Fibroblast of lung (primary cell): ENCODE measurements at regions not wholly inside any gene's neighbourhood (a gene's known extent, or its start where the extent isn't known, plus 50 kb on each side); places are given as distances from the start of the nearest gene placed in this dataset.
"Not testable (repeated sequence)": the region's sequence is repeated elsewhere in the genome, so short reads cannot be mapped to it uniquely, and the experiment has no call there.

Experiments used
- DNase-seq, 2 donors: peaks; one replicate each; pipeline versions ENCODE4 v3.0.0 to v3.0.0-alpha.2; 2010; ENCODE audit warnings: low read depth in 2 of 2
- H2AFZ ChIP-seq: 2 replicates; pipeline ENCODE4 v1.5.1; 2012; ENCODE audit warnings: low read length, control low read depth, inconsistent platforms
- H3K27ac ChIP-seq: 2 replicates; pipeline ENCODE4 v1.5.1; 2011; ENCODE audit warnings: low read length, control low read depth; ENCODE audit not compliant: insufficient read depth
- H3K27me3 ChIP-seq: 2 replicates; pipeline ENCODE4 v1.5.1; 2011; ENCODE audit warnings: mild to moderate bottlenecking, low read length; ENCODE audit not compliant: control insufficient read depth, insufficient read depth
- H3K36me3 ChIP-seq: 2 replicates; pipeline ENCODE4 v1.5.1; 2011; ENCODE audit warnings: low read length; ENCODE audit not compliant: control insufficient read depth, insufficient read depth
- H3K4me1 ChIP-seq: 2 replicates; pipeline ENCODE4 v1.5.1; 2011; ENCODE audit warnings: low read length; ENCODE audit not compliant: control insufficient read depth, insufficient read depth; ENCODE audit errors: extremely low read depth
- H3K4me2 ChIP-seq: 2 replicates; pipeline ENCODE4 v1.5.1; 2011; ENCODE audit warnings: low read length, control low read depth; ENCODE audit not compliant: insufficient read depth; ENCODE audit errors: extremely low read depth
- H3K4me3 ChIP-seq, 4 experiments: fragments of 200-600 bp in 1 of 4; sonication (generic) in 1 of 4; replicated peaks in 1 of 4; 2 replicates each; pipeline ENCODE4 v1.5.1; 2011 to 2016; ENCODE audit warnings: low read length in 4 of 4, low read depth in 3 of 4, mild to moderate bottlenecking in 3 of 4, control low read depth in 2 of 4, inconsistent platforms in 1 of 4, mixed read lengths in 1 of 4; ENCODE audit not compliant: insufficient read depth in 1 of 4; ENCODE audit errors: control extremely low read depth in 1 of 4
- H3K79me2 ChIP-seq: 2 replicates; pipeline ENCODE4 v1.5.1; 2012; ENCODE audit warnings: mild to moderate bottlenecking, low read length, inconsistent platforms; ENCODE audit not compliant: control insufficient read depth, insufficient read depth
- H3K9ac ChIP-seq: 2 replicates; pipeline ENCODE4 v1.5.1; 2011; ENCODE audit warnings: mild to moderate bottlenecking, low read length, control low read depth; ENCODE audit not compliant: insufficient read depth
- H3K9me3 ChIP-seq: 2 replicates; pipeline ENCODE4 v1.5.1; 2012; ENCODE audit warnings: low read depth, low read length; ENCODE audit not compliant: control insufficient read depth, insufficient read depth
- H4K20me1 ChIP-seq: 2 replicates; pipeline ENCODE4 v1.5.1; 2011; ENCODE audit warnings: low read length; ENCODE audit not compliant: control insufficient read depth, insufficient read depth; ENCODE audit errors: extremely low read depth

DNA sequence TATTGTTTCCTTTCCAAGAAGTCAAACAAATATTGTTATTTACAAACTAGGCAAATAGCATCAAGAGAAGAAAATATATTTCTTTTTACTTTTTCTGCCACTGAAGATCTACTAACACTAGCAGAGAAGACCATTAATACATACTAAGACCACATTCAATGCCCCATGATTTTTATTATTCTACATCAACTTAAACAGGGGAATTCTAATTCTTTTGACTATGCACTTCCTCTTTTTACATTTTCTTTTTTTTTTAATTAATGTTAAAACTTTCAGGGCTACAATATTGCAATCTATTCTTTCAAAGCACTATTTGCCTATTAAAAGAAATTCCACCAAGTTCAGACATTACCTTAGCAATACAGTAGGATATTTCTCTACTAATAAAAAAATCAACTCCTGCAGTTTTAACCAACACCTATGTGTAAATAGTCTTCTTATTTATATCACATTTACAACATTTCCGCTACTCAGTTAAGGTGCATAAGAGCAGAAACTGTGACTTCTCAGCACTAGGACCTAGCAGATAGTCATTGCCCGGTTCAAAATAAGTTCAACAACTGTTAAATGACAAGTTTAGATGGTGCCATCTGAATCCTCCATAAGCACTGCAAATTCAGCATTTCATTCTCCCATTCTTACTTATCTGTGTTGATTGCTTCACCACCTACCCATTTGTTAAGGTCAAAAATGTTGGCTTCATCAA is 513.5 kb downstream of the TTLL7 start:
- DNase-seq, H3K36me3 ChIP-seq: not testable (repeated sequence)

GRCh38 chr1:83481284-83481683 is 517.6 kb downstream of the TTLL7 start:
- H3K4me1 ChIP-seq, H3K36me3 ChIP-seq, H2AFZ ChIP-seq, H3K9me3 ChIP-seq, H4K20me1 ChIP-seq, DNase-seq, H3K9ac ChIP-seq, H3K4me2 ChIP-seq, H3K27me3 ChIP-seq, H3K79me2 ChIP-seq, H3K4me3 ChIP-seq, H3K27ac ChIP-seq: not testable (repeated sequence)

More for the DNA sequence above, 513.5 kb downstream of the TTLL7 start:
- not testable (repeated sequence) for H3K79me2 ChIP-seq, H3K27me3 ChIP-seq, H2AFZ ChIP-seq, H3K4me2 ChIP-seq, H3K27ac ChIP-seq, H3K9ac ChIP-seq, H3K4me1 ChIP-seq, H3K4me3 ChIP-seq, H3K9me3 ChIP-seq, H4K20me1 ChIP-seq

DNA sequence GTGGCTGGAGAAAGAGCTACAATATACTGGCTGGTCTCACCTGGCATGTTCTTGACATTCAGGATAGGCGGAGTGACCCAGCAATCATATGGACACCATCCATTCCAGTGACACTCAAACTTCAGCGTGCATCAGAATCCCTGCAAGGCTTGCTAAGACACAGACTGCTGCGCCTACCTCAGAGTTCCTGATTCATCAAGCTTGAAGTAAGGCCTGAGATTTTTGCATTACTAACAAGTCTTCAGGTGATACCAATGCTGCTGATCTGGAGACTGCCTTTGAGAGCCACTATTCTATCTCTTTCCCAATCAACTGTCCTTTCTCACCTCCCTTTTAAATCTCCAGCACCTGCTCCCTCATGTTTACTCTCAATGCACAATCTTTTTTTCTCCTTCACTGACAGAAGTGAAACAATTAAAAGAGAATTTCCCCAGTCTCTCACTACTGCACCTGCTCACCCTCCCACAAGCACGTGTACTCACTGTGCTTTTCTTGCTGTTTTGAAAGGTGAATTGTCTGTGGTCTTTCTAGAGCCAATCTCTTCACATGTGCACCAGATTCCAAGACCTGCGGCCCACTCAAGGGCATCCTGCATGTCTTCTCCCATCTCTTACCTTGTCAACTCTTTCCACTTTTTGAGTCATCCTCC is 519.2 kb downstream of the TTLL7 start:
- not testable (repeated sequence) for H3K36me3 ChIP-seq, H3K4me2 ChIP-seq

GRCh38 chr1:83478127-83478526 is 520.8 kb downstream of the TTLL7 start:
- H3K4me2 ChIP-seq, H3K36me3 ChIP-seq, H3K79me2 ChIP-seq, H3K27me3 ChIP-seq, H3K4me3 ChIP-seq, H4K20me1 ChIP-seq, H3K27ac ChIP-seq, H3K9me3 ChIP-seq, H3K4me1 ChIP-seq, H3K9ac ChIP-seq, H2AFZ ChIP-seq, DNase-seq: not testable (repeated sequence)

More for the DNA sequence above, 519.2 kb downstream of the TTLL7 start:
- H2AFZ ChIP-seq, DNase-seq, H3K4me1 ChIP-seq, H3K27me3 ChIP-seq, H3K27ac ChIP-seq, H3K9me3 ChIP-seq, H3K79me2 ChIP-seq, H3K4me3 ChIP-seq, H3K9ac ChIP-seq, H4K20me1 ChIP-seq: not testable (repeated sequence)

- not testable (repeated sequence) for H3K79me2 ChIP-seq, DNase-seq, H2AFZ ChIP-seq, H3K27ac ChIP-seq, H3K4me2 ChIP-seq, H3K9me3 ChIP-seq, H3K36me3 ChIP-seq, H3K9ac ChIP-seq, H4K20me1 ChIP-seq, H3K27me3 ChIP-seq, H3K4me3 ChIP-seq, H3K4me1 ChIP-seq
Observed at GRCh38 chr1:83476518-83476917, 522.4 kb downstream of the TTLL7 start.

DNA sequence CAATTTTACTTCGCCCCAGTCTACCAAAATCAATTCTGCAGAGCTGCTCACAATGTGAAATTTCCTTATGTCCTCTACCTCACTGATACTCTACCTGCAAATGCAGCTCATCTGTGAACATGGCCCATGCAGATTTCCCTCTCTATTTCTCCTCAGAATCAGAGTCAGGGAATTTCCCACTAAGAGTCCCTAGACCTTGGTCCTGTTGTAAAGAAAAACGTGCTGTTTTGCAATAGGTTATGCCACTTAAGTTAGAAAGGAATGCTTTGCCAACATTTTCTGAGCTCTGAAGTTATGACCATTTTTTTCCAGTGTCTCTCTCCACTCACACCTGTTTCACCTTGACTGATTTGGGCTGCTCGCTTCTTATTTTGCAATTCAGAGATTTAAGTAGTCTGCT is 524.0 kb downstream of the TTLL7 start:
- not testable (repeated sequence) for DNase-seq, H3K79me2 ChIP-seq, H3K9me3 ChIP-seq, H3K4me1 ChIP-seq, H3K4me3 ChIP-seq, H3K36me3 ChIP-seq, H3K27ac ChIP-seq, H2AFZ ChIP-seq, H3K4me2 ChIP-seq, H3K9ac ChIP-seq, H4K20me1 ChIP-seq, H3K27me3 ChIP-seq

GRCh38 chr1:83473986-83474385 is 524.9 kb downstream of the TTLL7 start:
- H3K9me3 ChIP-seq, DNase-seq: not testable (repeated sequence)

More at GRCh38 chr1:83473986-83474385, 524.9 kb downstream of the TTLL7 start:
- H3K9ac ChIP-seq, H3K79me2 ChIP-seq, H4K20me1 ChIP-seq, H3K4me2 ChIP-seq, H3K27me3 ChIP-seq, H3K27ac ChIP-seq, H3K4me1 ChIP-seq, H2AFZ ChIP-seq, H3K36me3 ChIP-seq, H3K4me3 ChIP-seq: not testable (repeated sequence)
